ENCODE measurements at regions not wholly inside any gene's neighbourhood (a gene's known extent, or its start where the extent isn't known, plus 50 kb on each side); places are given as distances from the start of the nearest gene placed in this dataset.

DNA sequence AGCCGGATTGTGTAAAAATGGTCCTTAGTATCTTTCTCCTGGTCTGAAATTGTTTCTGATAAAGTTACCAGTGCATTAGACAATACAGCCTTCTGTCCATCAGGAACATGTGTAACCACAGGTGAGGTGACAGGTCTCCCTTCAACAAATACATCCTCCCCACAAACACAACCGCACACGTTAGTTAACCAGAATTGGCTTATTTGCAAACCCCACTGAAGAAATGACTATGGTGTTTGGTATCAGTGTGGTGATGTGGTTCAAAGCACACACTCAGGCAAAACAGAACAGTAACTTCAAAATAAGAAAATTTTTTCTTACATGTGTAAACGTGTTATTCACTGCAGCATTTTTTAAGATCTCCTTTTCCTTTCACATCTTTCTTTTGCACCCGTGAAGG, 517.2 kb upstream of the NR5A2 start:
- Mint-ChIP-seq H3K36me3 (ENCODE audit: low read depth) (no peaks in the 10 kb centered on the region), H3K9me3 (no peaks in the 10 kb centered on the region), H3K4me3 (no peak overlapping the region), H3K4me1 (peaks cover 4% of the 10 kb centered on the region), H3K27ac (no peak overlapping the region), H3K27me3 (ENCODE audit: insufficient read depth) (no peaks in the 10 kb centered on the region)
- H3K9me3 ChIP-seq (ENCODE audit: control insufficient read depth, low read length): no peaks in the 10 kb centered on the region
- H3K4me1 ChIP-seq (ENCODE audit: control insufficient read depth, insufficient read depth, low read length): no peaks in the 10 kb centered on the region
- TF ChIP-seq, protein P1, sequence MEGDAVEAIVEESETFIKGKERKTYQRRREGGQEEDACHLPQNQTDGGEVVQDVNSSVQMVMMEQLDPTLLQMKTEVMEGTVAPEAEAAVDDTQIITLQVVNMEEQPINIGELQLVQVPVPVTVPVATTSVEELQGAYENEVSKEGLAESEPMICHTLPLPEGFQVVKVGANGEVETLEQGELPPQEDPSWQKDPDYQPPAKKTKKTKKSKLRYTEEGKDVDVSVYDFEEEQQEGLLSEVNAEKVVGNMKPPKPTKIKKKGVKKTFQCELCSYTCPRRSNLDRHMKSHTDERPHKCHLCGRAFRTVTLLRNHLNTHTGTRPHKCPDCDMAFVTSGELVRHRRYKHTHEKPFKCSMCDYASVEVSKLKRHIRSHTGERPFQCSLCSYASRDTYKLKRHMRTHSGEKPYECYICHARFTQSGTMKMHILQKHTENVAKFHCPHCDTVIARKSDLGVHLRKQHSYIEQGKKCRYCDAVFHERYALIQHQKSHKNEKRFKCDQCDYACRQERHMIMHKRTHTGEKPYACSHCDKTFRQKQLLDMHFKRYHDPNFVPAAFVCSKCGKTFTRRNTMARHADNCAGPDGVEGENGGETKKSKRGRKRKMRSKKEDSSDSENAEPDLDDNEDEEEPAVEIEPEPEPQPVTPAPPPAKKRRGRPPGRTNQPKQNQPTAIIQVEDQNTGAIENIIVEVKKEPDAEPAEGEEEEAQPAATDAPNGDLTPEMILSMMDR (conservative IDR thresholded peaks at IDR 0.05): no peak
- H3K4me3 ChIP-seq (ENCODE audit: low read length): no peak overlapping the region
- H3K27me3 ChIP-seq (ENCODE audit: control insufficient read depth, insufficient read depth, low read length, poor library complexity, severe bottlenecking): no peaks in the 10 kb centered on the region
- H3K36me3 ChIP-seq (ENCODE audit: control insufficient read depth, insufficient read depth, low read length): no peaks in the 10 kb centered on the region
- H3K9ac ChIP-seq (ENCODE audit: extremely low read depth, low read length, poor library complexity, severe bottlenecking): no peak overlapping the region
- 85 to 95% methylated on average over 2 to 5 of the region's 5 CpGs for WGBS, 2 experiments (ENCODE audit: insufficient coverage in 1 of 2, insufficient read length in 1 of 2)
- DNase-seq: no peak
- H3K27ac ChIP-seq (ENCODE audit: low read depth, low read length): no peak overlapping the region

DNA sequence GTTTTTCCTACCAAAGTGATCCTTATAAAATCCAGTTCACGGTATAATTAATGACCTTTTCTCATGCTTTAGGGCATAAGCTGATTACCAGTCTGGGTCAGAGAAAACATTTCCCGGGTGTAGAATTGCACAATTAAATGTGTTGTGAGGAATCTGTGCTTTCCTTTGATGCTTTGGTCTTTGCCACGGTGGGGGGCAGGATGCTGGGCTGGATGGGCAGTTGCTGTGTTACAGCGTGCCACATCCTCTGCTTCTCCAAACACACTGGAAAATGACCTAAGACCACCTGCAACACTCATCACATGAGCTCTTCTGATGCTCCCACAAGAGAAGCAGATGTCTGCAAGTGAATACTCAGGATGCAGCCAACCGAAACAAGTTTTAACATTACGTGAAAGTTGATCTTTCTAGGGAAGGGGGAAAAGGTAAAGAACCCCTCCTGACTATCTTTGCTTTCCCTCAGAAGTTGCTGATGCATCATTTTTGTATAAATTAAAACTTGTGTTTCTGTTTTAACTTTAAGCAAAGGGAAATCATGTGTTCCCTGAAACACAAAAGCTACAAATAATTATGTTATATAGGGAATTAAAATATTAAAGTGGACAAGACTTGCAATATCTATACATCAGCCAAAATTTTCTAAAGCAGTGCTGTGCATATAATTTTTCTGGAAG, 515.3 kb upstream of the NR5A2 start:
- H3K9ac ChIP-seq (ENCODE audit: extremely low read depth, low read length, poor library complexity, severe bottlenecking): no peak overlapping the region
- no peak overlapping the region for H3K4me3 ChIP-seq (ENCODE audit: low read length)
- no peaks in the 10 kb centered on the region for H3K4me1 ChIP-seq (ENCODE audit: control insufficient read depth, insufficient read depth, low read length)
- no peaks in the 10 kb centered on the region for H3K36me3 Mint-ChIP-seq (ENCODE audit: low read depth)
- H3K36me3 ChIP-seq (ENCODE audit: control insufficient read depth, insufficient read depth, low read length): no peaks in the 10 kb centered on the region
- no peaks in the 10 kb centered on the region for H3K27me3 ChIP-seq (ENCODE audit: control insufficient read depth, insufficient read depth, low read length, poor library complexity, severe bottlenecking)
- H3K27me3 Mint-ChIP-seq (ENCODE audit: insufficient read depth): no peaks in the 10 kb centered on the region
- peak; percentile 66 for DNase-seq
- H3K4me1 Mint-ChIP-seq: peaks cover 4% of the 10 kb centered on the region
- H3K27ac ChIP-seq (ENCODE audit: low read depth, low read length): no peak overlapping the region
- no peaks in the 10 kb centered on the region for H3K9me3 Mint-ChIP-seq
- H3K27ac Mint-ChIP-seq: no peak overlapping the region
- H3K4me3 Mint-ChIP-seq: no peak overlapping the region
- H3K9me3 ChIP-seq (ENCODE audit: control insufficient read depth, low read length): no peaks in the 10 kb centered on the region
- WGBS, 2 experiments (ENCODE audit: insufficient coverage in 1 of 2, insufficient read length in 1 of 2): 42 to 70% methylated on average over 2 to 6 of the region's 6 CpGs
- TF ChIP-seq, protein P1 (conservative IDR thresholded peaks at IDR 0.05): no peak

DNA sequence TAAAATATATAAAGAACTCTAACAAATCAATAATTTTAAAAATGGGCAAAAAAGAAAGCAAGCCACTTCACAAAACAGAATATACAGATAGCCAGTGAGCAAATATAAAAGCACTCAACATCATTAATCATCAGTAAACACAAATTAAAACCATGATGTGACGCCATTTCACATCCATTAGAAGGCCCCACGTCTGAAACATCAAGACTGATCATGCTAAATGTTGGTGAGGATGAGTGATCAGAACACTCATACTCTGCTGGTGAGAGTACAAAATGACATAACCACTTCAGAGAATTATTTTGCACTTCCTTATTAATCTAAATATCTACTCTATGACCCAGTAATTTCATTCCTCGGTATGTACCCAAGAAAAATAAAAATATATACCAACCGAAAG, 512.2 kb upstream of the NR5A2 start:
- no peaks in the 10 kb centered on the region for H3K27me3 ChIP-seq (ENCODE audit: control insufficient read depth, insufficient read depth, low read length, poor library complexity, severe bottlenecking)
- WGBS, 2 experiments (ENCODE audit: insufficient coverage in 1 of 2, insufficient read length in 1 of 2): 82% methylated on average over 4 of the region's 4 CpGs; no CpG with 5 or more reads in 1 of the 2 experiments

More for the DNA sequence above, 512.2 kb upstream of the NR5A2 start:
- no peak overlapping the region for H3K4me3 ChIP-seq (ENCODE audit: low read length)
- TF ChIP-seq, protein P1 (conservative IDR thresholded peaks at IDR 0.05): no peak
- H3K9me3 Mint-ChIP-seq: no peaks in the 10 kb centered on the region
- no peaks in the 10 kb centered on the region for H3K36me3 ChIP-seq (ENCODE audit: control insufficient read depth, insufficient read depth, low read length)
- H3K27ac ChIP-seq (ENCODE audit: low read depth, low read length): no peak overlapping the region
- no peak for DNase-seq
- H3K9me3 ChIP-seq (ENCODE audit: control insufficient read depth, low read length): no peaks in the 10 kb centered on the region
- H3K27me3 Mint-ChIP-seq (ENCODE audit: insufficient read depth): no peaks in the 10 kb centered on the region
- H3K4me3 Mint-ChIP-seq: no peak overlapping the region
- no peaks in the 10 kb centered on the region for H3K36me3 Mint-ChIP-seq (ENCODE audit: low read depth)
- H3K4me1 Mint-ChIP-seq: peaks cover 4% of the 10 kb centered on the region
- no peaks in the 10 kb centered on the region for H3K4me1 ChIP-seq (ENCODE audit: control insufficient read depth, insufficient read depth, low read length)
- H3K9ac ChIP-seq (ENCODE audit: extremely low read depth, low read length, poor library complexity, severe bottlenecking): no peak overlapping the region
- H3K27ac Mint-ChIP-seq: no peak overlapping the region

Measured in endodermal cell (in vitro differentiated cells).